ENCODE measurements at regions not wholly inside any gene's neighbourhood (a gene's known extent, or its start where the extent isn't known, plus 50 kb on each side); places are given as distances from the start of the nearest gene placed in this dataset.

DNA sequence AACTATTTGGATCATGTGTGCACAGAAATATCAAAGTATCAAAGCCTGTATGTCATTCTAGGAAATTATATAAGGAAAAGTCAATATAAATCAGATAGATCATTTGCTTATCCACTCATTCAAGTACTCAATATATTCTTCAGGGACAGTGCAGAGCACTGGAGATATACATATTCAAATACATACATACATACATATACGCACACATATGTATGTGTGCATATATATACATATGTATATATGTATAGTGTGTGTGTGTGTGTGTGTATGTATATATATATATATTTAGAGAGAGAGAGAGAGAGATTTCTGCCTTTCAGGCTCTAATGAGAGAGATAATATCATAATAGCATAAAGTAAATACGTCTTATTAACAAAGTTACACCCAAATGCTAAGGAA, 169.2 kb downstream of the PMP22 start:
- TF ChIP-seq CTCF (IDR thresholded peaks at IDR 0.05 in 2 of 3, conservative IDR thresholded peaks at IDR 0.05 in 1 of 3; ENCODE audit: borderline replicate concordance in 1 of 3, insufficient read depth in 1 of 3, low read depth in 2 of 3, low read length in 2 of 3) (no peak), EZH2 (IDR thresholded peaks at IDR 0.05) (no peak), POLR2AphosphoS5 (IDR thresholded peaks at IDR 0.05; ENCODE audit: low read depth, low read length) (no peak), SIN3A (IDR thresholded peaks at IDR 0.05; ENCODE audit: low read depth) (no peak), SP1 (IDR thresholded peaks at IDR 0.05; ENCODE audit: low read depth) (no peak), POLR2A (IDR thresholded peaks at IDR 0.05; ENCODE audit: borderline replicate concordance, extremely low read depth, insufficient read depth, insufficient read length) (no peak)
- TF ChIP-seq, protein P1, sequence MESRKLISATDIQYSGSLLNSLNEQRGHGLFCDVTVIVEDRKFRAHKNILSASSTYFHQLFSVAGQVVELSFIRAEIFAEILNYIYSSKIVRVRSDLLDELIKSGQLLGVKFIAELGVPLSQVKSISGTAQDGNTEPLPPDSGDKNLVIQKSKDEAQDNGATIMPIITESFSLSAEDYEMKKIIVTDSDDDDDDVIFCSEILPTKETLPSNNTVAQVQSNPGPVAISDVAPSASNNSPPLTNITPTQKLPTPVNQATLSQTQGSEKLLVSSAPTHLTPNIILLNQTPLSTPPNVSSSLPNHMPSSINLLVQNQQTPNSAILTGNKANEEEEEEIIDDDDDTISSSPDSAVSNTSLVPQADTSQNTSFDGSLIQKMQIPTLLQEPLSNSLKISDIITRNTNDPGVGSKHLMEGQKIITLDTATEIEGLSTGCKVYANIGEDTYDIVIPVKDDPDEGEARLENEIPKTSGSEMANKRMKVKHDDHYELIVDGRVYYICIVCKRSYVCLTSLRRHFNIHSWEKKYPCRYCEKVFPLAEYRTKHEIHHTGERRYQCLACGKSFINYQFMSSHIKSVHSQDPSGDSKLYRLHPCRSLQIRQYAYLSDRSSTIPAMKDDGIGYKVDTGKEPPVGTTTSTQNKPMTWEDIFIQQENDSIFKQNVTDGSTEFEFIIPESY (IDR thresholded peaks at IDR 0.05; ENCODE audit: extremely low read depth, insufficient replicate concordance, low read length), result no peak
